HEK293 (cell line): ENCODE measurements at regions not wholly inside any gene's neighbourhood (a gene's known extent, or its start where the extent isn't known, plus 50 kb on each side); places are given as distances from the start of the nearest gene placed in this dataset.

Experiments
- CTCF ChIP-seq: fragments of 450-650 bp; formaldehyde crosslinking; IDR thresholded peaks from 2 replicates; pipeline ENCODE4 v1.5.1; 2016; ENCODE audit warnings: missing biosample characterization, missing genetic modification characterization
- ZNF274 ChIP-seq, 2 experiments: fragments of 200-500 bp in 1 of 2; fragments of 450-650 bp in 1 of 2; sonication (Bioruptor generic) in 1 of 2; formaldehyde crosslinking in 1 of 2; IDR thresholded peaks; 2 replicates each; pipeline versions ENCODE4 v1.5.1 to v1.6.1; 2014 to 2016; ENCODE audit warnings: borderline replicate concordance in 1 of 2, inconsistent platforms in 1 of 2, low read length in 1 of 2, missing biosample characterization in 1 of 2, missing genetic modification characterization in 1 of 2

GRCh38 chr2:150292192-150292591 is 195.3 kb downstream of the RND3 start:
- TF ChIP-seq CTCF (tag by site-specific recombination) (no peak), ZNF274 (IDR thresholded peaks at IDR 0.05; ENCODE audit: low read length) (no peak), ZNF274 (tag by site-specific recombination; IDR thresholded peaks at IDR 0.05; ENCODE audit: borderline replicate concordance) (no peak)
